ENCODE measurements at regions not wholly inside any gene's neighbourhood (a gene's known extent, or its start where the extent isn't known, plus 50 kb on each side); places are given as distances from the start of the nearest gene placed in this dataset.
"Not testable (repeated sequence)": the region's sequence is repeated elsewhere in the genome, so short reads cannot be mapped to it uniquely, and the experiment has no call there.

GRCh38 chr3:94402126-94402525 is 339.3 kb downstream of the NSUN3 start:
- Histone ChIP-seq H3K36me3 (no peaks in the 10 kb centered on the region), H3K4me3 (no peak overlapping the region), H3K4me1 (no peaks in the 10 kb centered on the region), H3K27me3 (no peaks in the 10 kb centered on the region), H3K9me3 (no peaks in the 10 kb centered on the region), H3K27ac (replicated peaks in 1 of 4) (no peak overlapping the region)
- DNase-seq (ENCODE audit: extremely low spot score): no peak
- no peak for TF ChIP-seq POLR2AphosphoS5 (IDR thresholded peaks at IDR 0.05)
- no peak for TF ChIP-seq CTCF (IDR thresholded peaks at IDR 0.05)
- no peak for TF ChIP-seq EP300 (IDR thresholded peaks at IDR 0.05)
- TF ChIP-seq POLR2A (IDR thresholded peaks at IDR 0.05; ENCODE audit: low read depth): no peak
- 39% methylated on average over 1 of the region's 1 CpG for WGBS
- intact Hi-C loops (cut with DNase I): no loop called here

- Histone ChIP-seq H3K36me3 (no peaks in the 10 kb centered on the region), H3K4me3 (no peak overlapping the region), H3K4me1 (no peaks in the 10 kb centered on the region), H3K27ac (replicated peaks in 1 of 4) (no peak overlapping the region), H3K9me3 (no peaks in the 10 kb centered on the region), H3K27me3 (no peaks in the 10 kb centered on the region)
- intact Hi-C loops (cut with DNase I): no loop called here
- DNase-seq (ENCODE audit: extremely low spot score): no peak
- WGBS: 86% methylated on average over 5 of the region's 5 CpGs
- no peak for TF ChIP-seq POLR2A (IDR thresholded peaks at IDR 0.05; ENCODE audit: low read depth)
- no peak for TF ChIP-seq EP300 (IDR thresholded peaks at IDR 0.05)
- no peak for TF ChIP-seq POLR2AphosphoS5 (IDR thresholded peaks at IDR 0.05)
- no peak for TF ChIP-seq CTCF (IDR thresholded peaks at IDR 0.05)
Measured at GRCh38 chr3:94405258-94406035, 342.6 kb downstream of the NSUN3 start.

- no peak for DNase-seq (ENCODE audit: extremely low spot score)
- no peaks in the 10 kb centered on the region for H3K9me3 ChIP-seq
- H3K4me3 ChIP-seq: no peak overlapping the region
- no peaks in the 10 kb centered on the region for H3K27me3 ChIP-seq
- no peak overlapping the region for H3K27ac ChIP-seq (replicated peaks in 1 of 4)
- TF ChIP-seq EP300 (IDR thresholded peaks at IDR 0.05): no peak
- no peak for TF ChIP-seq POLR2AphosphoS5 (IDR thresholded peaks at IDR 0.05)
- no peak for TF ChIP-seq CTCF (IDR thresholded peaks at IDR 0.05)
- TF ChIP-seq POLR2A (IDR thresholded peaks at IDR 0.05; ENCODE audit: low read depth): no peak
- intact Hi-C loops (cut with DNase I): no loop called here
- no peaks in the 10 kb centered on the region for H3K36me3 ChIP-seq
- H3K4me1 ChIP-seq: no peaks in the 10 kb centered on the region
Measured at GRCh38 chr3:94406595-94406994, 343.7 kb downstream of the NSUN3 start.

- not testable (repeated sequence) for DNase-seq (ENCODE audit: extremely low spot score); H3K27ac ChIP-seq (replicated peaks in 1 of 4); H3K36me3 ChIP-seq; H3K4me3 ChIP-seq; H3K9me3 ChIP-seq; H3K27me3 ChIP-seq
- intact Hi-C loops (cut with DNase I): loop anchor here (10.0 kb wide), 1 partner anchor 322 kb away; no protein-coding TSS in a partner anchor
- H3K4me1 ChIP-seq: peaks cover 0 to 10% (median 8%) of the 10 kb centered on the region in 4 donors
- 79% methylated on average over 4 of the region's 4 CpGs for WGBS
Measured at GRCh38 chr3:94412936-94413335, 350.1 kb downstream of the NSUN3 start.

GRCh38 chr3:94413336-94414108 is 350.7 kb downstream of the NSUN3 start:
- H3K4me1 ChIP-seq: peaks cover 0 to 10% (median 8%) of the 10 kb centered on the region in 4 donors
- WGBS: 56% methylated on average over 4 of the region's 4 CpGs
- intact Hi-C loops (cut with DNase I): loop anchor here (10.0 kb wide), 1 partner anchor 321 kb away; no protein-coding TSS in a partner anchor
- TF ChIP-seq EP300 (IDR thresholded peaks at IDR 0.05): no peak
- no peak for TF ChIP-seq POLR2AphosphoS5 (IDR thresholded peaks at IDR 0.05)
- TF ChIP-seq CTCF (IDR thresholded peaks at IDR 0.05): no peak
- TF ChIP-seq POLR2A (IDR thresholded peaks at IDR 0.05; ENCODE audit: low read depth): no peak
- no peak for DNase-seq (ENCODE audit: extremely low spot score)
- no peak overlapping the region for H3K27ac ChIP-seq (replicated peaks in 1 of 4)
- H3K4me3 ChIP-seq: no peak overlapping the region
- no peaks in the 10 kb centered on the region for H3K36me3 ChIP-seq
- no peaks in the 10 kb centered on the region for H3K9me3 ChIP-seq
- no peaks in the 10 kb centered on the region for H3K27me3 ChIP-seq
